ENCODE measurements at regions not wholly inside any gene's neighbourhood (a gene's known extent, or its start where the extent isn't known, plus 50 kb on each side); places are given as distances from the start of the nearest gene placed in this dataset.

DNA sequence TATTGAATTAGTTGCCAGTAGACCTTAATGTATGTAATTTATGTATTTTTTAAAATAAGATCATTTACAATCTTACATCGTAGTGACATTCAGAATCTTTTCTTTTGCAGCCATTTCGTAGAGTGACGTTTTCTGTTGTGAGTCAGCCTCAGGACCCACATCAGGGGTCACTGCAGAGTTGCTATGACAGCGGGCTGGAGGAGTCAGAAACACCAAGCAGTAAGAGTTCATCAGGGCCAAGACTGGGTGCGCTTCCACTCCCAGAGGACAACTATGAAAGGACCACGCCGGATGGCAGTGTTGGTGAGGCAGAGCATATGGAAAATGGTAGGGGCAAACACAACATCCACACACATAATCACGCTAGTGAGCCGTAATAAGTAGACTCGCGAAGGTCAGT lies 199.9 kb downstream of the PCDH7 start:
- TF ChIP-seq ZNF8 (CRISPR knock-in tag; IDR thresholded peaks at IDR 0.05) = no peak
- no peak for TF ChIP-seq ZFP3 (CRISPR knock-in tag; IDR thresholded peaks at IDR 0.05)
- TF ChIP-seq SNAI2 (CRISPR knock-in tag; IDR thresholded peaks at IDR 0.05) = no peak
- ATAC-seq = no peak

DNA sequence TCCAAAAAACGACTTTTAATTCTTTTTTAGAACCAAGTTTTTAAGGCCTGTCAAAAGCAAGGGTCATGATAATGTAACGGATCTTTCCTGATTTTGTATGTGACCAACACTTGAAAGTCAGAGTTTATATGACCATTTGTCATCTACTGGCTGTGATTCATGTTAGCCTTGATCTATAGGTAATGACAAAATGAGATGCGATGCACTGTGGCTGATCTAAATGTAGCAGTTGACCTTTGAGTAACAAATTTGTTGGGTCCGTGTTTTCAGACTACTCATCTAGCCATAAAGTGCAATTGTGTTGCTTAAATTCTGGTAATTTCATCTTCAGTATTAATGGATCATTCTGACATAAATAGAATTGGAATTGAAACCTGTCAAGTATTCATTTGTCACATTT lies 202.5 kb downstream of the PCDH7 start:
- TF ChIP-seq ZNF565 (CRISPR knock-in tag; conservative IDR thresholded peaks at IDR 0.05; ENCODE audit: low read depth) (no peak), SNAI2 (CRISPR knock-in tag; IDR thresholded peaks at IDR 0.05) (no peak), OSR1 (CRISPR knock-in tag; IDR thresholded peaks at IDR 0.05) (no peak), PPARA (CRISPR knock-in tag; IDR thresholded peaks at IDR 0.05; ENCODE audit: borderline replicate concordance) (no peak), ARNTL (CRISPR knock-in tag; IDR thresholded peaks at IDR 0.05; ENCODE audit: borderline replicate concordance, low read depth) (no peak), ZNF8 (CRISPR knock-in tag; IDR thresholded peaks at IDR 0.05) (no peak), ZFP3 (CRISPR knock-in tag; IDR thresholded peaks at IDR 0.05) (no peak), TCF4 (CRISPR knock-in tag; IDR thresholded peaks at IDR 0.05; ENCODE audit: borderline replicate concordance) (no peak), ZFP30 (CRISPR knock-in tag; IDR thresholded peaks at IDR 0.05) (no peak)
- TF ChIP-seq, protein P1, sequence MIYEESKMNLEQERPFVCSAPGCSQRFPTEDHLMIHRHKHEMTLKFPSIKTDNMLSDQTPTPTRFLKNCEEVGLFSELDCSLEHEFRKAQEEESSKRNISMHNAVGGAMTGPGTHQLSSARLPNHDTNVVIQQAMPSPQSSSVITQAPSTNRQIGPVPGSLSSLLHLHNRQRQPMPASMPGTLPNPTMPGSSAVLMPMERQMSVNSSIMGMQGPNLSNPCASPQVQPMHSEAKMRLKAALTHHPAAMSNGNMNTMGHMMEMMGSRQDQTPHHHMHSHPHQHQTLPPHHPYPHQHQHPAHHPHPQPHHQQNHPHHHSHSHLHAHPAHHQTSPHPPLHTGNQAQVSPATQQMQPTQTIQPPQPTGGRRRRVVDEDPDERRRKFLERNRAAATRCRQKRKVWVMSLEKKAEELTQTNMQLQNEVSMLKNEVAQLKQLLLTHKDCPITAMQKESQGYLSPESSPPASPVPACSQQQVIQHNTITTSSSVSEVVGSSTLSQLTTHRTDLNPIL (CRISPR knock-in tag; IDR thresholded peaks at IDR 0.05; ENCODE audit: low read depth) = no peak
- TF ChIP-seq, protein P2, sequence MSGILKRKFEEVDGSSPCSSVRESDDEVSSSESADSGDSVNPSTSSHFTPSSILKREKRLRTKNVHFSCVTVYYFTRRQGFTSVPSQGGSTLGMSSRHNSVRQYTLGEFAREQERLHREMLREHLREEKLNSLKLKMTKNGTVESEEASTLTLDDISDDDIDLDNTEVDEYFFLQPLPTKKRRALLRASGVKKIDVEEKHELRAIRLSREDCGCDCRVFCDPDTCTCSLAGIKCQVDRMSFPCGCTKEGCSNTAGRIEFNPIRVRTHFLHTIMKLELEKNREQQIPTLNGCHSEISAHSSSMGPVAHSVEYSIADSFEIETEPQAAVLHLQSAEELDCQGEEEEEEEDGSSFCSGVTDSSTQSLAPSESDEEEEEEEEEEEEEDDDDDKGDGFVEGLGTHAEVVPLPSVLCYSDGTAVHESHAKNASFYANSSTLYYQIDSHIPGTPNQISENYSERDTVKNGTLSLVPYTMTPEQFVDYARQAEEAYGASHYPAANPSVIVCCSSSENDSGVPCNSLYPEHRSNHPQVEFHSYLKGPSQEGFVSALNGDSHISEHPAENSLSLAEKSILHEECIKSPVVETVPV (CRISPR knock-in tag; IDR thresholded peaks at IDR 0.05) = no peak
- TF ChIP-seq, protein P3, sequence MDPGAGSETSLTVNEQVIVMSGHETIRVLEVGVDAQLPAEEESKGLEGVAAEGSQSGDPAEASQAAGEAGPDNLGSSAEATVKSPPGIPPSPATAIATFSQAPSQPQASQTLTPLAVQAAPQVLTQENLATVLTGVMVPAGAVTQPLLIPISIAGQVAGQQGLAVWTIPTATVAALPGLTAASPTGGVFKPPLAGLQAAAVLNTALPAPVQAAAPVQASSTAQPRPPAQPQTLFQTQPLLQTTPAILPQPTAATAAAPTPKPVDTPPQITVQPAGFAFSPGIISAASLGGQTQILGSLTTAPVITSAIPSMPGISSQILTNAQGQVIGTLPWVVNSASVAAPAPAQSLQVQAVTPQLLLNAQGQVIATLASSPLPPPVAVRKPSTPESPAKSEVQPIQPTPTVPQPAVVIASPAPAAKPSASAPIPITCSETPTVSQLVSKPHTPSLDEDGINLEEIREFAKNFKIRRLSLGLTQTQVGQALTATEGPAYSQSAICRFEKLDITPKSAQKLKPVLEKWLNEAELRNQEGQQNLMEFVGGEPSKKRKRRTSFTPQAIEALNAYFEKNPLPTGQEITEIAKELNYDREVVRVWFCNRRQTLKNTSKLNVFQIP (CRISPR knock-in tag; IDR thresholded peaks at IDR 0.05; ENCODE audit: borderline replicate concordance, low read depth) = no peak
- no peak for ATAC-seq

DNA sequence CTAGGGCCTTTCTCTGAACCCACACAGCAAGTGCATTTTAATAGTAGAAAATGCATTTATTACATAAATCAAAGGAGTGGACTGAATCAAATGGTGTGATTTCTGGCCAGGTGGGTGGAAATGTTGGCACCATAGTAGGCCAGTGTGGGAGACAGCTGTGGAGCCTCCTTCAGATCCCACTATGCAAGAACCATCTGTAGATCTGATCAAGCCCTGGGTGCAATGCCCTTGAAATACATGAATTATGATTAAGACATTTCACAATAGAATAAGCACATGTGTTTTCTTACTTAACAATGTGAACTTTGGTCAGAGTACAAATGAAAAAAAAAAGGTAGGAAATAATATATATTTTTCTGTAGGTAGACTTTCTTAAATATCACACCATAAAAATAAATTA lies 204.3 kb downstream of the PCDH7 start:
- TF ChIP-seq OSR1 (CRISPR knock-in tag; IDR thresholded peaks at IDR 0.05) = no peak
- TF ChIP-seq ZFP30 (CRISPR knock-in tag; IDR thresholded peaks at IDR 0.05) = no peak
- TF ChIP-seq, protein P4, sequence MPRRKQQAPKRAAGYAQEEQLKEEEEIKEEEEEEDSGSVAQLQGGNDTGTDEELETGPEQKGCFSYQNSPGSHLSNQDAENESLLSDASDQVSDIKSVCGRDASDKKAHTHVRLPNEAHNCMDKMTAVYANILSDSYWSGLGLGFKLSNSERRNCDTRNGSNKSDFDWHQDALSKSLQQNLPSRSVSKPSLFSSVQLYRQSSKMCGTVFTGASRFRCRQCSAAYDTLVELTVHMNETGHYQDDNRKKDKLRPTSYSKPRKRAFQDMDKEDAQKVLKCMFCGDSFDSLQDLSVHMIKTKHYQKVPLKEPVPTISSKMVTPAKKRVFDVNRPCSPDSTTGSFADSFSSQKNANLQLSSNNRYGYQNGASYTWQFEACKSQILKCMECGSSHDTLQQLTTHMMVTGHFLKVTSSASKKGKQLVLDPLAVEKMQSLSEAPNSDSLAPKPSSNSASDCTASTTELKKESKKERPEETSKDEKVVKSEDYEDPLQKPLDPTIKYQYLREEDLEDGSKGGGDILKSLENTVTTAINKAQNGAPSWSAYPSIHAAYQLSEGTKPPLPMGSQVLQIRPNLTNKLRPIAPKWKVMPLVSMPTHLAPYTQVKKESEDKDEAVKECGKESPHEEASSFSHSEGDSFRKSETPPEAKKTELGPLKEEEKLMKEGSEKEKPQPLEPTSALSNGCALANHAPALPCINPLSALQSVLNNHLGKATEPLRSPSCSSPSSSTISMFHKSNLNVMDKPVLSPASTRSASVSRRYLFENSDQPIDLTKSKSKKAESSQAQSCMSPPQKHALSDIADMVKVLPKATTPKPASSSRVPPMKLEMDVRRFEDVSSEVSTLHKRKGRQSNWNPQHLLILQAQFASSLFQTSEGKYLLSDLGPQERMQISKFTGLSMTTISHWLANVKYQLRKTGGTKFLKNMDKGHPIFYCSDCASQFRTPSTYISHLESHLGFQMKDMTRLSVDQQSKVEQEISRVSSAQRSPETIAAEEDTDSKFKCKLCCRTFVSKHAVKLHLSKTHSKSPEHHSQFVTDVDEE (CRISPR knock-in tag; IDR thresholded peaks at IDR 0.05) = no peak
- no peak for TF ChIP-seq BACH2 (CRISPR knock-in tag; IDR thresholded peaks at IDR 0.05; ENCODE audit: borderline replicate concordance)
- TF ChIP-seq ZFP3 (CRISPR knock-in tag; IDR thresholded peaks at IDR 0.05) = no peak
- TF ChIP-seq ZNF8 (CRISPR knock-in tag; IDR thresholded peaks at IDR 0.05) = no peak
- TF ChIP-seq, protein P1 (CRISPR knock-in tag; IDR thresholded peaks at IDR 0.05; ENCODE audit: low read depth) = no peak
- TF ChIP-seq ARNTL (CRISPR knock-in tag; IDR thresholded peaks at IDR 0.05; ENCODE audit: borderline replicate concordance, low read depth) = no peak
- TF ChIP-seq RARB (CRISPR knock-in tag; IDR thresholded peaks at IDR 0.05) = no peak
- no peak for TF ChIP-seq GLIS3 (CRISPR knock-in tag; IDR thresholded peaks at IDR 0.05)
- TF ChIP-seq ZNF70 (CRISPR knock-in tag; IDR thresholded peaks at IDR 0.05) = no peak
- no peak for TF ChIP-seq CSDC2 (CRISPR knock-in tag; IDR thresholded peaks at IDR 0.05)
- TF ChIP-seq, protein P2 (CRISPR knock-in tag; IDR thresholded peaks at IDR 0.05) = no peak
- TF ChIP-seq TOX (CRISPR knock-in tag; IDR thresholded peaks at IDR 0.05; ENCODE audit: borderline replicate concordance) = no peak
- no peak for TF ChIP-seq TCF4 (CRISPR knock-in tag; IDR thresholded peaks at IDR 0.05; ENCODE audit: borderline replicate concordance)
- no peak for TF ChIP-seq ESRRG (CRISPR knock-in tag; IDR thresholded peaks at IDR 0.05)
- TF ChIP-seq, protein P5, sequence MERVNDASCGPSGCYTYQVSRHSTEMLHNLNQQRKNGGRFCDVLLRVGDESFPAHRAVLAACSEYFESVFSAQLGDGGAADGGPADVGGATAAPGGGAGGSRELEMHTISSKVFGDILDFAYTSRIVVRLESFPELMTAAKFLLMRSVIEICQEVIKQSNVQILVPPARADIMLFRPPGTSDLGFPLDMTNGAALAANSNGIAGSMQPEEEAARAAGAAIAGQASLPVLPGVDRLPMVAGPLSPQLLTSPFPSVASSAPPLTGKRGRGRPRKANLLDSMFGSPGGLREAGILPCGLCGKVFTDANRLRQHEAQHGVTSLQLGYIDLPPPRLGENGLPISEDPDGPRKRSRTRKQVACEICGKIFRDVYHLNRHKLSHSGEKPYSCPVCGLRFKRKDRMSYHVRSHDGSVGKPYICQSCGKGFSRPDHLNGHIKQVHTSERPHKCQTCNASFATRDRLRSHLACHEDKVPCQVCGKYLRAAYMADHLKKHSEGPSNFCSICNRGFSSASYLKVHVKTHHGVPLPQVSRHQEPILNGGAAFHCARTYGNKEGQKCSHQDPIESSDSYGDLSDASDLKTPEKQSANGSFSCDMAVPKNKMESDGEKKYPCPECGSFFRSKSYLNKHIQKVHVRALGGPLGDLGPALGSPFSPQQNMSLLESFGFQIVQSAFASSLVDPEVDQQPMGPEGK (CRISPR knock-in tag; IDR thresholded peaks at IDR 0.05; ENCODE audit: borderline replicate concordance) = no peak
- TF ChIP-seq ZNF565 (CRISPR knock-in tag; conservative IDR thresholded peaks at IDR 0.05; ENCODE audit: low read depth) = no peak
- TF ChIP-seq, protein P3 (CRISPR knock-in tag; IDR thresholded peaks at IDR 0.05; ENCODE audit: borderline replicate concordance, low read depth) = no peak
- no peak for ATAC-seq

All from SK-N-SH treated with all-trans-retinoic acid at 6 μM for 48 hours (cell line).